Suprapubic skin (tissue), 4 donors: ENCODE measurements at regions not wholly inside any gene's neighbourhood (a gene's known extent, or its start where the extent isn't known, plus 50 kb on each side); places are given as distances from the start of the nearest gene placed in this dataset.

ENCODE experiments used
- DNase-seq, 2 donors: peaks; one replicate each; pipeline ENCODE4 v3.0.0-alpha.2; 2019; ENCODE audit warnings: low spot score in 2 of 2
- H3K27ac ChIP-seq: fragments of 200-600 bp; sonication (generic); one replicate; pipeline ENCODE4 v1.5.1; 2019
- H3K27me3 ChIP-seq: fragments of 200-600 bp; sonication (generic); one replicate; pipeline ENCODE4 v1.5.1; 2019
- H3K36me3 ChIP-seq: fragments of 200-600 bp; sonication (generic); one replicate; pipeline ENCODE4 v1.5.1; 2019
- H3K4me1 ChIP-seq: fragments of 200-600 bp; sonication (generic); one replicate; pipeline ENCODE4 v1.5.1; 2019
- H3K4me3 ChIP-seq: fragments of 200-600 bp; sonication (generic); one replicate; pipeline ENCODE4 v1.5.1; 2019; ENCODE audit warnings: mild to moderate bottlenecking
- H3K9me3 ChIP-seq: fragments of 200-600 bp; sonication (generic); one replicate; pipeline ENCODE4 v1.5.1; 2019
- EP300 ChIP-seq: sonication (generic); formaldehyde crosslinking; IDR thresholded peaks from one replicate; pipeline ENCODE4 v1.6.1; 2017; ENCODE audit warnings: antibody characterized with exemption
- POLR2A ChIP-seq, 2 donors: fragments of 450-650 bp; IDR thresholded peaks; one replicate each; pipeline ENCODE4 v1.6.1; 2017; ENCODE audit warnings: antibody characterized with exemption in 2 of 2, mild to moderate bottlenecking in 2 of 2, moderate library complexity in 2 of 2
- POLR2AphosphoS5 ChIP-seq, 3 donors: sonication (generic); formaldehyde crosslinking; IDR thresholded peaks; one replicate each; pipeline ENCODE4 v1.6.1; 2017; ENCODE audit warnings: antibody characterized with exemption in 3 of 3
- WGBS: methylation state at CpG from one replicate; pipeline ENCODE4 v1.1.5; 2018; 5-methylcytosine and 5-hydroxymethylcytosine counted together
- TF ChIP-seq, protein P1 (sequence below), 2 donors: fragments of 200-600 bp in 1 of 2; fragments of 450-650 bp in 1 of 2; sonication (generic) in 1 of 2; IDR thresholded peaks; one replicate each; pipeline ENCODE4 v1.5.1; 2016 to 2019; ENCODE audit warnings: antibody characterized with exemption in 2 of 2, mild to moderate bottlenecking in 1 of 2, moderate library complexity in 1 of 2

DNA sequence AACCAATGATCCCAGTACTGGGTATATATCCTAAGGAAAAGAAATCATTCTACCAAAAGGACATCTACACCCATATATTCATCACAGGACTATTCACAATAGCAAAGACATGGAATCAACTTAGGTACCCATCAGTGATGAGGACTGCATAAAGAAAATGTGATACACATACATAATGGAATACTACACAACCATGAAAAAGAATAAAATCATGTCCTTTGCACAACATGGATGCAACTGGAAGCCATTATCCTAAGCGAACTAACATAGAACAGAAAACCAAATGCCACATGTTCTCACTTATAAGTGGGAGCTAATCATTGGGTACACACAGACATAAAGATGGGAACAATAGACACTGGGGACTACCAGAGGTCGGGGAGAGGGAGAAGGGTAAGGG is 86.0 kb upstream of the LGR5 start:
- Histone ChIP-seq H3K27ac (no peak overlapping the region), H3K27me3 (no peaks in the 10 kb centered on the region), H3K4me3 (no peak overlapping the region), H3K4me1 (no peaks in the 10 kb centered on the region), H3K9me3 (no peaks in the 10 kb centered on the region), H3K36me3 (no peaks in the 10 kb centered on the region)
- no peak for TF ChIP-seq EP300
- no peak for TF ChIP-seq POLR2A (IDR thresholded peaks at IDR 0.05)
- TF ChIP-seq, protein P1, sequence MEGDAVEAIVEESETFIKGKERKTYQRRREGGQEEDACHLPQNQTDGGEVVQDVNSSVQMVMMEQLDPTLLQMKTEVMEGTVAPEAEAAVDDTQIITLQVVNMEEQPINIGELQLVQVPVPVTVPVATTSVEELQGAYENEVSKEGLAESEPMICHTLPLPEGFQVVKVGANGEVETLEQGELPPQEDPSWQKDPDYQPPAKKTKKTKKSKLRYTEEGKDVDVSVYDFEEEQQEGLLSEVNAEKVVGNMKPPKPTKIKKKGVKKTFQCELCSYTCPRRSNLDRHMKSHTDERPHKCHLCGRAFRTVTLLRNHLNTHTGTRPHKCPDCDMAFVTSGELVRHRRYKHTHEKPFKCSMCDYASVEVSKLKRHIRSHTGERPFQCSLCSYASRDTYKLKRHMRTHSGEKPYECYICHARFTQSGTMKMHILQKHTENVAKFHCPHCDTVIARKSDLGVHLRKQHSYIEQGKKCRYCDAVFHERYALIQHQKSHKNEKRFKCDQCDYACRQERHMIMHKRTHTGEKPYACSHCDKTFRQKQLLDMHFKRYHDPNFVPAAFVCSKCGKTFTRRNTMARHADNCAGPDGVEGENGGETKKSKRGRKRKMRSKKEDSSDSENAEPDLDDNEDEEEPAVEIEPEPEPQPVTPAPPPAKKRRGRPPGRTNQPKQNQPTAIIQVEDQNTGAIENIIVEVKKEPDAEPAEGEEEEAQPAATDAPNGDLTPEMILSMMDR (IDR thresholded peaks at IDR 0.05): no peak
- TF ChIP-seq POLR2AphosphoS5 (IDR thresholded peaks at IDR 0.05): no peak
- 91% methylated on average over 2 of the region's 2 CpGs for WGBS
- DNase-seq: no peak

DNA sequence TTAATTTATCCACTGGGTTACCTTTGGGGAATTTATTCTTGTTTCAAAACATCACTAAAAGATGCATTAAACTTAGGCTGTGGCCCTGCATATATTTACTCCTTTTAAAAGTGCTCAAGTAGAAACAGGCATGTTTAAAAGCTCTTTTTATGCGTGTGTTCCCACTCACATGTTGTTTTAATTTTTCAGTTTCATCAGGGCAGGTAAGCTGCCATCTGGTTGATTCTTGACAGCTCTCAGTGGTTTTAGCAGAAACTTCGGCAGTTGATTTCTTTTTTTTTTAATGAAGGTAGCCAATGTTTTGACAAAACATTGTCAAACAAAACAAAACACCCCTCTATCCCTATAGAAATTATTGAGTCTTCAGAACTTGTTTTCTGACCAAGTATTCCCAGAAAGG is 89.6 kb upstream of the LGR5 start:
- no peaks in the 10 kb centered on the region for H3K27me3 ChIP-seq
- H3K4me3 ChIP-seq: no peak overlapping the region
- no peaks in the 10 kb centered on the region for H3K9me3 ChIP-seq
- H3K4me1 ChIP-seq: peaks cover 9% of the 10 kb centered on the region
- no peaks in the 10 kb centered on the region for H3K36me3 ChIP-seq
- 83% methylated on average over 2 of the region's 2 CpGs for WGBS
- no peak overlapping the region for H3K27ac ChIP-seq
- DNase-seq: no peak
- no peak for TF ChIP-seq POLR2AphosphoS5 (IDR thresholded peaks at IDR 0.05)
- TF ChIP-seq POLR2A (IDR thresholded peaks at IDR 0.05): no peak
- TF ChIP-seq EP300: no peak
- TF ChIP-seq, protein P1 (IDR thresholded peaks at IDR 0.05): no peak

DNA sequence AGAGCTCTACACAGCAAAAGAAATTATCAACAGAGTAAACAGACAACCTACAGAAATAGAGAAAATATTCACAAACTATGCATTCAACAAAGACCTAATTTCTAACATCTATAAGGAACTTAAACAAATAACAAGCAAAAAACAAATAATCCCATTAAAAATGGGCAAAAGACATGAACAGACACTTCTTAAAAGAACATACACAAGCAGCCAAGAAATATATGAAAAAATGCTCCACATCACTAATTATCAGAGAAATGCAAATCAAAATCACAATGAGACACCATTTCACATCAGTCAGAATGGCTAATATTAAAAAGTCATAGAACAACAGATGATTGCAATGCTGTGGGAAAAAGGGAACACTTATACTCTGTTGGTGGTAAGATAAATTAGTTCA is 100.7 kb upstream of the LGR5 start:
- Histone ChIP-seq H3K9me3 (no peaks in the 10 kb centered on the region), H3K36me3 (no peaks in the 10 kb centered on the region), H3K27ac (no peak overlapping the region), H3K27me3 (no peaks in the 10 kb centered on the region), H3K4me1 (no peaks in the 10 kb centered on the region), H3K4me3 (no peak overlapping the region)
- no peak for TF ChIP-seq EP300
- TF ChIP-seq, protein P1 (IDR thresholded peaks at IDR 0.05): no peak
- no peak for TF ChIP-seq POLR2A (IDR thresholded peaks at IDR 0.05)
- TF ChIP-seq POLR2AphosphoS5 (IDR thresholded peaks at IDR 0.05): no peak
- DNase-seq: no peak

DNA sequence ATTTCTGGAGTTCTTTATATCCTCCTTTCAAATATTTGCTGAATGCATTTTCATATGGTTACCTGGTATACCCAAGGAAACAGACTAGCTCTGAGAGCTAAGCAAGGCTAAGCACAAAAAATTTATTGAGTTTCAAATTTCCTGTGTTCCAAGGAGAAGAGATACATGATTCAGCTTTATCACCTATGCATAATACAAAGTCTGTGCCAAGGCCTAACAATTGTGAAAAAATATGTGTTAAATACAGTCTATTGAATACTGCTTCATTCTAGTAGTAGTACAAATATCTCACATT is 103.7 kb upstream of the LGR5 start:
- Histone ChIP-seq H3K27ac (no peak overlapping the region), H3K9me3 (no peaks in the 10 kb centered on the region), H3K36me3 (no peaks in the 10 kb centered on the region), H3K4me3 (no peak overlapping the region), H3K27me3 (no peaks in the 10 kb centered on the region), H3K4me1 (no peaks in the 10 kb centered on the region)
- TF ChIP-seq EP300 (no peak), POLR2A (IDR thresholded peaks at IDR 0.05) (no peak), POLR2AphosphoS5 (IDR thresholded peaks at IDR 0.05) (no peak)
- TF ChIP-seq, protein P1 (IDR thresholded peaks at IDR 0.05): no peak
- DNase-seq: no peak

DNA sequence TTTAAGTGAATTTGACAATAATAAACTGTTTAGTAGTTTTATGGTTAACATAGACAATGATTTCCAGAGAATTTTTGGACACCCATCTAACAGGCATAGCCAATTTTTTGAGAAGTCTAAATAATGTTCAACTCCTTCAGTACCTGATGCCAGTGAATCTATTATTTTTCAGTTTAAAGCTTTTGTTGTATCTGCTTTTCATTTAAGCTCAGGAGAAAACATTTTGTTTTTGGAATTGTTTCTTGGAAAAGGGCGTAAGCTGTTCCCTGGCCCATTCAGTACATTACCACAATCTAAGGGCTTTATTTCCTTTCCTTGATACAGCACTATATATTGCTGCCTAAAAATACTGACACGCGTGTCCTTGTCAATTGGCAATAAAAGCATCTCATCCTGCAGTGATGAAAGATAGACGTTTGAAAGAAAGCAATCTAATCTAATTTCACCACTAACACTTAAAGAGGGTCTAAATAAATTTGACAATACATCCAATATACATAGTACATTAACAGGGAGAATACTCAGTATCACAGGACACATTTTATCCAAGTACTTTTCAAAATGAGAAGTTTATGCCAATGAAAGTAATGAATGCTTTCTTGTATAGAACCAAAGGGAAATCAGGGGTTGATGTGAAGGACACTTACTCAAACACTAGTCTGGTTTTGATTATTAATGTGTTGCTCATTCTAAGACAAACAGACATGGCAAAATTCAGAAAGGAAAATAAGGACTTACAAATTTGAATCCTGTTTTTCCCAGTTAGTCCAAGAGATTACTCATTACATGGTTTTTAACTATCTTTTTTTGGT is 104.2 kb upstream of the LGR5 start:
- Histone ChIP-seq H3K4me3 (no peak overlapping the region), H3K4me1 (no peaks in the 10 kb centered on the region), H3K36me3 (no peaks in the 10 kb centered on the region), H3K27ac (peak overlapping the region; percentile 18), H3K27me3 (no peaks in the 10 kb centered on the region), H3K9me3 (no peaks in the 10 kb centered on the region)
- TF ChIP-seq POLR2A (IDR thresholded peaks at IDR 0.05) (no peak), EP300 (no peak), POLR2AphosphoS5 (IDR thresholded peaks at IDR 0.05) (no peak)
- TF ChIP-seq, protein P1 (IDR thresholded peaks at IDR 0.05): no peak
- no peak for DNase-seq
- 60% methylated on average over 4 of the region's 4 CpGs for WGBS
